ENCODE measurements at regions not wholly inside any gene's neighbourhood (a gene's known extent, or its start where the extent isn't known, plus 50 kb on each side); places are given as distances from the start of the nearest gene placed in this dataset.
"Not testable (repeated sequence)": the region's sequence is repeated elsewhere in the genome, so short reads cannot be mapped to it uniquely, and the experiment has no call there.

GRCh38 chr3:161700998-161701397 is 204.4 kb downstream of the OTOL1 start:
- ChIA-PET CTCF (ENCODE audit: low intra/inter-chr PET ratio) (no interaction called here), POLR2A (no interaction called here)
- 0% methylated on average over 2 of the region's 2 CpGs for WGBS (ENCODE audit: insufficient coverage, low coverage, missing lambda C conversion rate)
- ATAC-seq (no peak), DNase-seq (ENCODE audit: extremely low read depth in 1 of 4, low spot score in 3 of 4) (no peak), FAIRE-seq (no peak)
- intact Hi-C loops (cut with micrococcal nuclease): no loop called here
- Histone ChIP-seq H3K4me1 (replicated peaks in 1 of 2; ENCODE audit: control insufficient read depth in 2 of 2, insufficient read depth in 2 of 2, low read length in 2 of 2) (no peaks in the 10 kb centered on the region), H3K9me1 (ENCODE audit: control insufficient read depth, insufficient read depth, low read length) (no peaks in the 10 kb centered on the region), H3K36me3 (ENCODE audit: control insufficient read depth, insufficient read depth, low read length) (no peaks in the 10 kb centered on the region), H3K9me3 (replicated peaks; ENCODE audit: control insufficient read depth, insufficient read depth, low read depth, low read length) (0 out of 2 replicates have a peak, but pooled peaks cover 2% of the 10 kb centered on the region), H3K4me3 (no peak overlapping the region), H2AFZ (ENCODE audit: low read depth, low read length) (no peak overlapping the region), H3K4me2 (ENCODE audit: insufficient read depth, low read length) (no peak overlapping the region), H3K27ac (ENCODE audit: extremely low read depth, low read depth, low read length) (no peak overlapping the region), H4K20me1 (replicated peaks; ENCODE audit: control insufficient read depth, insufficient read depth, low read length) (no peaks in the 10 kb centered on the region), H3K9ac (ENCODE audit: insufficient read depth in 1 of 2, low read depth in 2 of 2, low read length in 2 of 2) (no peak overlapping the region), H3K27me3 (ENCODE audit: control insufficient read depth in 2 of 2, insufficient read depth in 2 of 2, low read length in 2 of 2) (no peaks in the 10 kb centered on the region), H3K79me2 (ENCODE audit: control insufficient read depth, insufficient read depth, low read length) (no peaks in the 10 kb centered on the region)
- TF ChIP-seq KLF1 (tag; IDR thresholded peaks at IDR 0.05) (no peak), CREBBP (IDR thresholded peaks at IDR 0.05; ENCODE audit: low read depth, low read length) (no peak), ZNF76 (CRISPR knock-in tag; IDR thresholded peaks at IDR 0.05; ENCODE audit: borderline replicate concordance) (no peak), THRAP3 (IDR thresholded peaks at IDR 0.05; ENCODE audit: borderline replicate concordance) (no peak), NR2C2 (CRISPR knock-in tag; IDR thresholded peaks at IDR 0.05) (no peak), NR2C2 (tag; IDR thresholded peaks at IDR 0.05) (no peak), CEBPB (tag; IDR thresholded peaks at IDR 0.05) (no peak), RAD21 (CRISPR knock-in tag; conservative IDR thresholded peaks at IDR 0.05 in 1 of 2, IDR thresholded peaks at IDR 0.05 in 1 of 2) (no peak), EP400 (IDR thresholded peaks at IDR 0.05) (no peak), GABPA (tag; conservative IDR thresholded peaks at IDR 0.05; ENCODE audit: low read depth) (no peak), ARID1B (IDR thresholded peaks at IDR 0.05) (no peak), ATF3 (IDR thresholded peaks at IDR 0.05) (no peak), ATF3 (CRISPR knock-in tag; conservative IDR thresholded peaks at IDR 0.05) (no peak), PHB2 (IDR thresholded peaks at IDR 0.05; ENCODE audit: low read depth) (no peak), ZNF197 (CRISPR knock-in tag; IDR thresholded peaks at IDR 0.05; ENCODE audit: low read depth) (no peak), GMEB1 (CRISPR knock-in tag; IDR thresholded peaks at IDR 0.05) (no peak), SRSF3 (IDR thresholded peaks at IDR 0.05; ENCODE audit: insufficient read depth, low read length) (no peak)
- in situ Hi-C loops (cut with MboI): no loop called here
- no TSS peak for BruUV-seq (replicated peaks)

- DNase-seq (ENCODE audit: extremely low read depth in 1 of 4, low spot score in 3 of 4); H2AFZ ChIP-seq (ENCODE audit: low read depth, low read length); H3K4me3 ChIP-seq; H3K79me2 ChIP-seq (ENCODE audit: control insufficient read depth, insufficient read depth, low read length); H3K27ac ChIP-seq (ENCODE audit: extremely low read depth, low read depth, low read length); in situ Hi-C loops (cut with MboI); H3K27me3 ChIP-seq (ENCODE audit: control insufficient read depth in 2 of 2, insufficient read depth in 2 of 2, low read length in 2 of 2); H3K9me1 ChIP-seq (ENCODE audit: control insufficient read depth, insufficient read depth, low read length); BruUV-seq (replicated peaks); intact Hi-C loops (cut with micrococcal nuclease); ATAC-seq; FAIRE-seq; H3K4me2 ChIP-seq (ENCODE audit: insufficient read depth, low read length); H3K9me3 ChIP-seq (replicated peaks; ENCODE audit: control insufficient read depth, insufficient read depth, low read depth, low read length); H4K20me1 ChIP-seq (replicated peaks; ENCODE audit: control insufficient read depth, insufficient read depth, low read length); CTCF ChIA-PET (ENCODE audit: low intra/inter-chr PET ratio); H3K4me1 ChIP-seq (replicated peaks in 1 of 2; ENCODE audit: control insufficient read depth in 2 of 2, insufficient read depth in 2 of 2, low read length in 2 of 2); H3K9ac ChIP-seq (ENCODE audit: insufficient read depth in 1 of 2, low read depth in 2 of 2, low read length in 2 of 2); H3K36me3 ChIP-seq (ENCODE audit: control insufficient read depth, insufficient read depth, low read length): not testable (repeated sequence)
- 0% methylated on average over 5 of the region's 5 CpGs for WGBS (ENCODE audit: insufficient coverage, low coverage, missing lambda C conversion rate)
- POLR2A ChIA-PET: interaction anchor here (0.6 kb wide), 1 partner anchor 14 kb away, joined by 3 read pairs; no protein-coding TSS in a partner anchor
Measured at GRCh38 chr3:161707253-161707652, 210.6 kb downstream of the OTOL1 start.
